NCI-H2029 (cell line): ENCODE measurements at regions not wholly inside any gene's neighbourhood (a gene's known extent, or its start where the extent isn't known, plus 50 kb on each side); places are given as distances from the start of the nearest gene placed in this dataset.
"Not testable (repeated sequence)": the region's sequence is repeated elsewhere in the genome, so short reads cannot be mapped to it uniquely, and the experiment has no call there.

Experiments
- DNase-seq: peaks from one replicate; lab custom pipeline; 2025; lab: John Stamatoyannopoulos, UW

DNA sequence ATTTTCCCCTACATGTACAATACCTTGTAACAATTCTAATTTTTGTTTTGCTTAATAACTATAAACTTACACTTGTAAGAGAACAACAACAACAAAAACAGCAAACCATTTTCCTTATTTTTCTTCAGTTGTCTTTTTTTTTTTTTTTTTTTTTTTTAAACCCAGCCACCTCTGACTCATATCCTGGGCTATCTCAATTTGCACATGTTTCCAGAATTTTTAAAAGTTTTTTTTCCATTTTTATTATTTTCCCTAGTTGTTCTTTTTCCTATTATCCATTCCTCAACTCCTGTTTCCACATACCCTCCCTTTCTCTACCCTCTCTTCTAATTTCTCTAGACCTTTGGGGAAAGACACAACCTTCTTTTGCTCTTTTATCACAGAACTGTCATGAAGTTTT, 112.5 kb downstream of the EFEMP1 start:
- DNase-seq = no peak

DNA sequence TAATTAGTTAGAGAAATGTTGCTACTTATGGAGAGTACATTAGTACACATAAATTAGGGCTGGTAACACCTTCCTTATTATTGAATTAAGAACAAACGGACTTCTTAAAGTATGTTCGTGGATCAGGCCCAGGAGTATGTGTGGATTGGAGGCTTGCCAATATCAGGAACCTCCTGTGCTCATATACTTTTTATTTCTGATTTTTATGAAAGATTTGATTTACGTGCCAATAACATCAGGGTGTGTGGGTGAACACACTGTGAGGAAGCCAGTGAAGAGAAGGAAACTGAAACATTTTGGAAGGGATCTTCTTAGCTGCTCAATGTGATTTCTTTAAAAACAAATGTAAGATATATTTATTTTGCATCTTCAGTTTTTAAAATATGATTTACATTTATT, 113.0 kb downstream of the EFEMP1 start:
- DNase-seq = no peak

DNA sequence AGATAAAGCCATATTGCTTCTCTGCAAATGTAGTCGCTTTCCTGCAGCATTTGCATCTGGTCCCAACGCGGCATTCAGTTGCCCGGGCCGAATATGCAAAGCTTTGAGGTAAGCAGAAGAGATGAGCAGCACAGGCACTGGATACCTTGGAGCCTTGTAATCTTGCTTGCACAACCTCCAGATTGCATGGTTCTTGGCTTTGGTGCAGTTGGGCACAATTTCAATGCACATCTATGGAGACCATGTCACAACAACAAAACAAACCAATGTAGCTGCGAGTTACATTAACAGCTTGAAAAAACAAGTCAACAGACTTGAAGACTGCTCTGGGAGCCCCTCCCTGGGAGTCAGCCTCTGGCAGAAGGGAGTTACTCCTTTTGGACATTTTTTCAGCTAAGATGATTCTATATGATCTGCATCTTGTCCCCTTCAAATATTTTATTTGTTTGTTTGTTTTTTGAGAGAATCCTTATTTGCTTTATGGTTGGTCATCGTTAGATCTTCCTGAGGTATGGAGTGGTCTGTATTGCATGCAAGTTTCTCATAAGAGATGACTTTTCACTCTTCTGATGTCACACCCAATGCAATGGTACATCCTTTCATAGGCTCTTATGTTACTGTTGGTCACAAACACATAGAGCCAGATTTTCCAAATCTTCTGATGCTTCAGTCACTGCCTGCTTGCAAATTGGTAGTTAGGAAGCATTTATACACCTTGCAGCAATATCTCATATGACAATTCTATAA, 113.5 kb downstream of the EFEMP1 start:
- DNase-seq = no peak

DNA sequence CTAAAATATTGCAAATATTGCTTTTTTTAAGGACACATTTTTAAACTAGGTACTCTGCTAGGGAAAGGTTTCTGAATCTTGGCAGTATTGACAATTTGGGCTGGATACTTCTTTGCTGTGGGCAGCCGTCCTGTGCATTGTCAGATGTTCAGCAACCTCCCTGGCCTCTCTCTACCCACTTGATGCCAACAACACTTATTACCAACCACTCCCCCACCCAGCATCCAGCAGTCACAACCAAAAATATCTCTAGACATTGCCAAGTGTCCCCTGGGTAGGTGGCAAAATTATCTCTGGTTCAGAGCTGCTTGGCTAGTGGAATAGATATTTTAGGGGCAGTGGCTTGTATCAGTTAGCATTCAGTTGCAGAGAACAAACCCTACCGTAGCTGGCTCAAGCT, 114.3 kb upstream of the PNPT1 start:
- DNase-seq = no peak

DNA sequence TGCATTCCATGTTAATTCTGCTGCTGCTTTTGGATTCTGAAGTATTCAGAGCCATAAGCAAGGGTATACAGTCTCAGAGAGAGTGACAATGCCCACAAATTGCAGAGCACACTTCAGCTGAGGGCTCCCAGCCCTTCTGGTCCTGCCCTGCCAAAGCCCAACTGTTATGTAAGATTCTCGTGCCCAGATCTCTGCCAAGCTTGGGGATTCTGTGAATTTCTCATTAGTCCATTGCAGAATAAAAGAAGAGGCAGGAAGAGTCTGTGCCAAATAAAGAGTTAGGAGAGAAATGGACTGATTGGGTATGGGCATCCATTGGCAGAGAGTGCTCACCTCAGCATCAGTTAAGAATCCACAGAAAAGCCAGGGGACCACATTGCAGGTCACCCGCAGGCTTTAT, 112.0 kb upstream of the PNPT1 start:
- no peak for DNase-seq

DNA sequence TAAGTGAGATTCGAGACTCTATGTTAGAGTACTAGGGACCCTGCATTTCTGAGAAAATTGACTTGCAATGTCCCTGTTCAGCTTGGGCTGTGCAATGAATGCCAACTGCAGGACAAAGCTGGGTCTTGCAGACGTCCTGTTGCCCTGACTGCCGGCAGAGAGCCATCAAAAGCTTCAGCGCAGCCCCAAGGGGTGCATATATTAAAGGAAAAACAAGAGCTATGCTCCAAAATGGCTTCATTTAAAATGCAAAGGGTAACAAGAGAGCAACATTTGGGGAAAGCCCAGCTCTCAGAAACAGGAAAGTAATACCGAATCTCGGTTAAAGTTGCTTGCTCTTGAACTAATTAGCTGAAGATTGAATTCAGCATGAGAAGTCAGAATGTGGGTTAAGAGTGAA, 110.9 kb upstream of the PNPT1 start:
- DNase-seq = no peak

DNA sequence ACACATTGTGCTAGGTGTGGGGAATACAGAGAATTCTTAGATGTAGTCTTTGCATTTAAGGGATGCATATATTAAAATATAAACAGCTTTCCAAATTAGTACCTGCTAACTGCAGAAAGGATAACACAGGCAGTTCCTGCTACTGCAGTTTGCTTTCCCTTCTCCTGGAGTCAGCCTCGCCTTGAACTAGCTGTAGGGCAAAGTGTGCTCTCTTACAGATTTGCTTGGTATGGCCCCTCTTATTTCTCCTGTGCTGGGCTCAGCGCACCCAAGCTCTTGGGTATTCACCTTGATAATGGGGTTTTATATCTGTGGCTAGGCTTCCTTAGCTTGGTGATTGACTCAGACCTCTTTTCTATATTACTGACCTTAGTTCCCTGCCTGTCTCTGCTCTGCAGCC, 108.4 kb upstream of the PNPT1 start:
- no peak for DNase-seq

DNA sequence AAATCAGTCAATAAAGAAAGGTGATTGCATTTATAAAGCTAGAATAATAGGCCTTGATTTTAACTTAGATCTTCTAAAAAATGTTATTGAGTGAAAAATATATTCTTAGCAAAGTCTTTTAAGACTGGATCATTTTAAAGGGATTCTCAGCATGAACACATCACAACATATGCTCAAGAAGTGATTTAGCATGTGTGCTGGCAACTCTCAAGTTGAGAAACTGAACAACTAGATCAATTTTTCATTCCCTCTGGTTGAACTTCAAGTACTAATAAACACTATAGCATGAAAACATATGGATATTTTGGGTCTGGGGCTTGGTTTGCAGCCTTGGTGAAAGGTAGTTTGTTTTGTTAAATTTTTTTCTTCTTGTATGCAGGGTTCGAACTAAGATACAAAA, 107.8 kb upstream of the PNPT1 start:
- no peak for DNase-seq

DNA sequence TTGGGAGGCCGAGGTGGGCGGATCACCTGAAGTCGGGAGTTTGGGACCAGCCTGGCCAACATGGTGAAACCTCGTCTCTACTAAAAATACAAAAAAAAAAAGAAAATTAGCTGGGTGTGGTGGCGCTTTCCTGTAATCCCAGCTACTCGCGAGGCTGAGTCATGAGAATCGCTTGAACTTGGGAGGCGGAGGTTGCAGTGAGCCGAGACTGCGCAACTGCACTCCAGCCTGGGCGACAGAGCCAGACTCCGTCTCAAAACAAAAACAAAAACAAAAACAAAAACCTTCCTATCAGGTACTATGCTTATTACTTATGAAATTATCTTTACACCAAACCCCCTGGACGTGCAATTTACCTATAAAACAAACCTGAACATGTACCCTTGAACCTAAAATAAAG, 106.0 kb upstream of the PNPT1 start:
- DNase-seq = not testable (repeated sequence)

DNA sequence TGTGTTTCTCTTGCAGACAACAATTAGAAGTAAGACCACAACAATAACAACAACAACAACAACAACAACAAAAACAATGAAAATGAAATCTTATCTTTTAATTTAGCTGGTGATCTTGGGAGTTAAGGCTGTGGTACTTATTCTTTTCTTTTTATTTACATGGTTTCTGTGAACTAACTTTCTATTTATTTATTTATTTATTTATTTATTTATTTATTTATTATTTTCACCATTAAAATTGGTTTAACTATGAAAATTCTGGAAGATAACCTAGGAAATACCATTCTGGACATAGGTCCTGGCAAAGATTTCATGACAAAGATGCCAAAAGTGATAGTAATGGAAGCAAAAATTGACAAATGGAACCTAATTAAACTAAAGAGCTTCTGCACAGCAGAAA, 102.5 kb upstream of the PNPT1 start:
- no peak for DNase-seq

DNA sequence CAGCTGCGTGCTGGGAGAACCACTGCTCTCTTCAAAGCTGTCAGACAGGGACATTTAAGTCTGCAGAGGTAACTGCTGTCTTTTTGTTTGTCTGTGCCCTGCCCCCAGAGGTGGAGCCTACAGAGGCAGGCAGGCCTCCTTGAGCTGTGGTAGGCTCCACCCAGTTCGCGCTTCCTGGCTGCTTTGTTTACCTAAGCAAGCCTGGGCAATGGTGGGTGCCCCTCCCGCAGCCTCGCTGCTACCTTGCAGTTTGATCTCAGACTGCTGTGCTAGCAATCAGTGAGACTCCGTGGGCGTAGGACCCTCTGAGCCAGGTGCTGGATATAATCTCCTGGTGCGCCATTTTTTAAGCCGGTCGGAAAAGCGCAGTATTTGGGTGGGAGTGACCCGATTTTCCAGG, 100.0 kb upstream of the PNPT1 start:
- DNase-seq = peak; percentile 15

DNA sequence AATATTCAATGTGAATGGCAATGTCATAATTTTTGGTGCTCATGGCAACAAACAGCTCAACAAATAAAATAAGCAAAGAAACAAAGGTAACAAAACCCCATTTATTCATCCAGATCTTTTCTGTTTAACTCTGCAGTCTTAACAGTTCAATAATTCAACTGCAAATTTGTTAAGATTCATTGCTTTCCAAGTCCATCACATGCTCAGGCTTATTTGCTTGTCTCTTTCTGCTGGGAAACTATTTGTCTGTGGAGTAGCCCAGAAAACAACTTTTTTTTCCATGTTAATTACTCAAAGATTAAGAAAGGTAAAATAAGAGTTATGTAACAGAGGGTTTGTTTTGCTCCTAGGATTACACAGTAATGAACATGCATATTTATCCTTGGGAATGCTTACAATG, 92.6 kb upstream of the PNPT1 start:
- no peak for DNase-seq

DNA sequence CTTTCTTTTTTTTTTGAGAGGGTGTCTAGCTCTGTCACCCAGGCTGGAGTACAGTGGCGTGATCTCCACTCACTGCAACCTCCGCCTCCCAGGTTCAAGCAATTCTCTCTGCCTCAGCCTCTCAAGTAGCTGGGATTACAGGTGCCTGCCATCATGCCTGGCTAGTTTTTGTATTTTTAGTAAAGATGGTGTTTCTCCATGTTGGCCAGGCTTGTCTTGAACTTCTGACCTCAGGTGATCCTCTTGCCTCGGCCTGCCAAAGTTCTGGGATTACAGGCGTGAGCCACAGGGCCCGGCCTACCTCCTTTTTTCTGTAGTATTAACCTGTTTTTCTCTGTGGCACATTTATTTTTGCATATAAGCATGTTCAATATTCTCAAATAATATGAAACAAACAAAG, 90.1 kb upstream of the PNPT1 start:
- DNase-seq = not testable (repeated sequence)

DNA sequence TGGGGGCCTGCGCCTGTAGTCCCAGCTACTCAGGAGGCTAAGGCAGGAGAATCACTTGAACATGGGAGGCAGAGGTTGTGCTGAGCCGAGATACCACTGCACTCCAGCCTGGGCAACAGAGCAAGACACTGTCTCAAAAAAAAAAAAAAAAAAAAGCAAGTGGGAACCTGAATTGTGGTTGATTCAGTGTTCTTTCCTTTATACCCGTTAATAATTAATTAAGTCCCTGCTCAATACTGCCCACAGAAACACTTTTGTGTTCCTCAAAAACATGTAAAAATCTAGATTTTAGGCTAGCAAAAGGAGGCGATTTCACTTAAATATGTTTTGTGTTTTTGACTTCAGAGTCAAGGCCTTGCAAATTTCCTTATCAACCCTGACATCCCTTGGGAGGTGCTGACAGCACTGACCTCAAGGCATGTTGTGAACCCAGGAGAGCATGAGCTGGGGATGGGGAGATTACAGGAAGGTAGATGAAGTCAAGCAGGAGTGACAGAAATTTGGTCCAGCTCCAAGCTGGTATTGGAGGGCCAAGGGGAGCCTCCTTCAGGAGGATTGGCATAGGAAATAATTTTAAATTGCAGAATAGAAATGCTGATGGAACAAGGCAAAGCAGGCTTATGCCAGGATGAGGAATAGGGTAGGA, 89.0 kb upstream of the PNPT1 start:
- DNase-seq = no peak

DNA sequence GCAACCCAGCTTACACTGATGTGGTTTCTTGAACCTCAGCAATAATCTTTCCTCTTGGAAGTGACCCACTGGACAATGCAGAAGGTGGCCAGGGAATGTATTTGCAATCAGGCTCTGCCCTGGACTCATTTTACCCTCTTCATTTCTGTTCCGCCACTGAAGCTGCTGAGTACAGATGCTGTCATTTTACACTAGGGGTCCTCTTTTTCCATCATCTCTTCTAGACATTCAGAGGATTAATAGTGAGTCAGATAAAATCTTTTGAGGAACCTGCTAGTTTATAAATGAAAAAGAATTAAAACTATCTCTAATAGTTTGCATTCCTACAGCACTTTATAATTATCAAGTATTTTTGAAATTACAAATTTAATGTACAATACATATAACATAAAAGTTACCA, 87.9 kb upstream of the PNPT1 start:
- DNase-seq = no peak

DNA sequence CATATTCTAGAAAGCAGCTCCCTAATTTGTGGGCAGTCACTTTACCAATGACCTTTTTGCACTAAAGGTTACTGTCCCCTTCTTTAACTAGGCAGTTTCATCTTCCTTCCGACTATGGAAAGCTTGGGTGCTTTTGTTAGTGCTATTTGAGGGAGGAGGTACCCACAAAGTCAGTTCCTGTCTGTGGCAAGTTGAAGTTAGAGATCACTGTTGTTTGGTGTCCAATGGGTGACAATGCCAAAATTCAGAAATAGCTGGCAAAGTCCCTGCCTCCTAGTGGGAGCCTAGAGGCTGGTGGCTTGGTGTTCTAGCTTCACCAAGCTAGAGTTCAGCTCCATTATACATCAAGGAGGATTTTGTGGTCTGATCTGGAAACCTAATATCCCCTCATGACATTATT, 87.1 kb upstream of the PNPT1 start:
- DNase-seq = no peak

DNA sequence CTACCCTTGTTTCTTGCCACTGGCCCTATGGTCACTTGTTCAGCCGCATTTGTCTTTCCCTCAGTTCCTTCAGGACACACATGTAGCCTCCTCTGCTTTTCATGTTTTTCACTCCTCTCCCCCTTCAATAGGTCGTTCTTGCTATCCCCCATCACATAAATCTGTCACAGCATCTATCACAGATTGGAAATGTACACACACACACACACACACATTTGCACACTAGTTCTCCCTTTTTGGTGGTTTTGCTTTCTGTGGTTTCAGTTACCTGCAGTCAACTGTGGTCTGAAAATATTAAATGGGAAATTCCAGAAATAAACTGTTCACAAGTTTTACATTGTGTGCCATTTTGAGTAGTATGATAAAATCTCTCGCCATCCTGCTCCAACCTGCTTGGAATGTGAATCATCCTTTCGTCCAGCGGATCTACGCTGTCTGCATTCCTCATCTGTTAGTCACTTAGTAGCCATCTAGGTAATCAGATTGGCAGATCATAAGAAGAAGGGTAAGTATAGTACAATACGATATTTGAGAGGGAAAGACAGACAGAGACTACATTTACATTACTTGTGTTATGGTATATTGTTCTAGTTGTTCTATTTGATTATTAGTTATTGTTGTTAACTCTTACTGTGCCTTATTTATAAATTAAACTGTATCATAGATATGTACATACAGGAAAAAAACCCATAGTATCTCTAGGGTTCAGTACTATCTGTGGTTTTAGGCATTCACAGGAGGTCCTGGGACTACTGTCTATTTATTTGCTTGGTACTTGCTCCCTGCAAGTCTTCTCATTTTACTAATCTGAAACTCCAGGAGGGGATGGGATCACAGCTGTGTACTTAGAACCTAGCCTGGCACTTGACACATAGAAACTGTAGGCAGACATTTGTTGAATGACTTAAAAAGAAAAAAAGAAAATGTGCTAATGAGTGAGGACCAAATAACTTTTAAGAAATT, 86.1 kb upstream of the PNPT1 start:
- no peak for DNase-seq

DNA sequence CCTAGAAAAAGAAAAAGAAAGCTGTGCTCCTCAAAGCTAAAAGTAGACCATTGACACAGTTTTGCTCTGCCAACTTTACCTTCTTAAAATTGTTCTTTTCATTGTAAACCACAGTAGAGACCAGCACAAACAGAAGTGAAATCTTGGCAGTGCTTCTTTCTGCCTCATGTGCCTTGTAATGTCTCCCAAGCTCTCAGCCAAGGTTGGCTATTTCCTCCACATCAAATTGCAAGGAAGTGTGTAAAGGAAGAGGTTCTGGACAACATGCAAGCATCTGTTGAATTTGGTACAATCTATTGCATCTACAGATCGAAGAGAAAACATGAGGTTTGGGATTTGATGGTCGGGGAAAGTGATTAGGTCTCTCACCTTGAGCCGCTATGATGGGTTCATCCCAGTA, 83.3 kb upstream of the PNPT1 start:
- no peak for DNase-seq

DNA sequence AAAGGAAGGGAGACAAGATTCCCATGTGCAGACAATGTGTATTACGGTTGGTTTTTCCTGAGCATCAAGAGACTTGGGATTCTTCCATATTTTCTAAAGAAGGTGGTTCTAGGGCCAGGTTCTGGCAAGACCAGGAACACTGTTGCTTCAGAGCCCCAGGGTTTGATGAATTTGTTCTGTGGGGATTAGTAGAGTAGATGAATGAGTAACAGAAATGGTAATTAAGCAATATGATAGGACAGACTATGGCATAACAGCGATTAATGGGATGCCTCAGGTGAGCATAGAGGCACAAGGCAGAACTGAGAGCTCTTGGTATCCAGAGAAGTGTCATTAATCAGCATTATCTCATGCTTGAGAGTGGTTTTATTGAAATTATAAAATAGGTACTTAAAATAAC, 82.8 kb upstream of the PNPT1 start:
- no peak for DNase-seq

DNA sequence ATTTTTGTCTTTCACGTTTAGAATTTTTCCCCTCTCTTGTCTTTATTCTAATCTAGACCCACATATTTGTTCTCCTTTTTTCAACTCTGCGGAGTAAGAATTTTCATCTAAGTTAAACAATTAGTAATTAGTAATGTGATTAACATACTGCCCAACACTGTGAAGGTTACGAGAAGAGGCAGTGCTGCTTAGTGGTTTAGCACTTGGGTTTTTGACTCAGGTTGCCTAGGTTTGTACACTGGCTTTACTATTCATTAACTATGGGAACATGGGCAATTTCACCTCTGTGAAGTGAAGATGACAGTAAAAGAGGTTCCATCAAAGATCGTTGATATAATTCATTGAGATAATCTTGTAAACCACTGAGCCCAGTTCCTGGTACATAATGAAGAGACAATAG, 82.2 kb upstream of the PNPT1 start:
- DNase-seq = no peak

DNA sequence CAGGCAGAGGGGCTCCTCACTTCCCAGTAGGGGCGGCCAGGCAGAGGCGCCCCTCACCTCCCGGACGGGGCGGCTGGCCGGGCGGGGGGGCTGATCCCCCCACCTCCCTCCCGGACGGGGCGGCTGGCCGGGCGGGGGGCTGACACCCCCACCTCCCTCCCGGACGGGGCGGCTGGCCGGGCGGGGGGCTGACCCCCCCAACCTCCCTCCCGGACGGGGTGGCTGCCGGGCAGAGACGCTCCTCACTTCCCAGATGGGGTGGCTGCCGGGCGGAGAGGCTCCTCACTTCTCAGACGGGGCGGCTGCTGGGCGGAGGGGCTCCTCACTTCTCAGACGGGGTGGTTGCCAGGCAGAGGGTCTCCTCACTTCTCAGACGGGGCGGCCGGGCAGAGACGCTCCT, 80.0 kb upstream of the PNPT1 start:
- not testable (repeated sequence) for DNase-seq

DNA sequence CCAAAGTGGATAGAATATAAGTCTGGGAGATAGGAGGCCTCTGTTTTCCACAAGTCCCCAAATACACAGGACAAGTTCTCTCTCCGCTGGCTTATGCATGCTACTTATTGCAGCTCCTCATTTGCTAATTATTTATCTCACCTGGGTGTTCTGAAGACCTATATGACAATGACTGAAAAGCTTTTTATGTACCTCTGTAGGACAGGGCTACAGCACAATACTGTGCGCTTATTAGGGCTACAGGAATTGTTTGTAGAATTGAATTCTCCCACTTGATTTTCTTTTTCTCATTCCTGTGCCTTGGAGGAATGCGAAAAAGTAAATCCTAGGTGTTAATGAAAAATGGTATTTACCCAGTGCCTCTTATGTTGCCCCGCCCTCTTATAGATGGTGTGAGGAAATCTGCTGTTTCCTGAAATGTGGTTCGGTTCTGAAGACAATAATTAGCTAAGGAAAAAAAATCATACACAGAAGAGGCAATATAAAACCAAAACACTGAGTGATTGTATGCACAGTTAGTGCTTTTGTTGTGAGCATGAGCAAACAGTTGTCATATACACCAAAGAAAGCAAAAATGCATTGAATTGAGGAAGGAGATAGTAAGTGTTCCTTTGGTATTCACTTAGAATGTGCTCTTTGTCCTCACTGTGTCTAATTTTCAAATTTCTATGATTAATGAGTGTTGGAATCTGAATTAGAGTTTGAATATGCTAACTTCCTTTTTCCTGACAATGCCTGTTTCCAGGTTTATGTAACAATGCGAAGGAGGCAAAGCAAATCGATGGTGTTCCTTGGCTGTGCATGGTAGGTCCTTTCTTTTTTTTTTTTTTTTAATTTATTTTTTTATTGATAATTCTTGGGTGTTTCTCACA, 78.7 kb upstream of the PNPT1 start:
- DNase-seq = no peak
